HG02852 (cell line): ENCODE measurements at regions not wholly inside any gene's neighbourhood (a gene's known extent, or its start where the extent isn't known, plus 50 kb on each side); places are given as distances from the start of the nearest gene placed in this dataset.
"Not testable (repeated sequence)": the region's sequence is repeated elsewhere in the genome, so short reads cannot be mapped to it uniquely, and the experiment has no call there.

Source experiments
- ATAC-seq: cut with Tn5 transposase; IDR thresholded peaks from one replicate; pipeline ENCODE4 v1.9.1; 2021; ENCODE audit warnings: mild to moderate bottlenecking, moderate library complexity; ENCODE audit not compliant: unreplicated experiment

DNA sequence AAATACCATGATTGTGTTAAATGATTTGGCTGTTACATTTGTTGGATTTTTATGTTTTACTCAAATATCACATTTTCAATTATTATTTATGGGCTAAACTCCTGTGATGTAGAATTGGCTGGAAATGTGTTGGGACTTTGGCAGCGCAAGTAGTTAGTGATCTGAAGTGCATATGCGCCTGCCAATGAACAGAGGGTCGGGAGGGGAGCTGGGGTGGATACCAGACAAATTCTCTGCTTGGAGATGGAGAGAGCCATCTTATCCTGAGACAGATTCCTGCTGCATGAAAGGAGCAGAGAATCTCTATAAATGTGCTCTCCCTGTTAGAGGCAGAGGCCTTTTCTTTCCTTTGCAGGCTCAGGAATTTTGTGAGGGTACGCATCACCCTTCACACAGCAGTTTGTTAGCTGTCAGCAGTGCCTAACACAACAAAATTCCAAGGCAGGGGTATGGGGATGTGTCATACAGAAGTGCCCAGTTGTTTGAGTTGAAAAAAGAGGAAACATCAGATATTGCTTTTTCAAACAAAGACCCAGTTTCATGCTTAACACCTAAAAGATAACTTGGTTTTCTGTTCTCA is 489.1 kb downstream of the CSNK1G3 start:
- no peak for ATAC-seq

DNA sequence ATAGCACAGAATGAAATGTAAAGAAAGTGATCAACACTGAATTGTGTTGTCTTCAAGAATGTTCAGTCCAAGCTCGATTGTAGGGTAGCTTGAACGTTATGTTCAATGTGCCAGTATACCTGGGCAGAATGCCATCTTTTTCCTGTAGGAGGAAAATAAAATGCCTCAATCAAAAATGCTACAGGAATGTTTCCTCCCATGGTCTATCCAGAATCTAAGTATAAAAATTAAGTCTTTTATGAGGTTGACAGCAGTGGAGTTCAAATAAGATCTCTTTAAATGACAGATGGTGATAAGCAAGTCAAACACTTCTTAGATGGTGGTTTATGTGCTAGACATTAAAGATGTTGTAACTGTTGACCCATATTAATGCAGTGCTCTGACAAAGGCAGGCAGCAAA is 488.6 kb downstream of the CSNK1G3 start:
- no peak for ATAC-seq

DNA sequence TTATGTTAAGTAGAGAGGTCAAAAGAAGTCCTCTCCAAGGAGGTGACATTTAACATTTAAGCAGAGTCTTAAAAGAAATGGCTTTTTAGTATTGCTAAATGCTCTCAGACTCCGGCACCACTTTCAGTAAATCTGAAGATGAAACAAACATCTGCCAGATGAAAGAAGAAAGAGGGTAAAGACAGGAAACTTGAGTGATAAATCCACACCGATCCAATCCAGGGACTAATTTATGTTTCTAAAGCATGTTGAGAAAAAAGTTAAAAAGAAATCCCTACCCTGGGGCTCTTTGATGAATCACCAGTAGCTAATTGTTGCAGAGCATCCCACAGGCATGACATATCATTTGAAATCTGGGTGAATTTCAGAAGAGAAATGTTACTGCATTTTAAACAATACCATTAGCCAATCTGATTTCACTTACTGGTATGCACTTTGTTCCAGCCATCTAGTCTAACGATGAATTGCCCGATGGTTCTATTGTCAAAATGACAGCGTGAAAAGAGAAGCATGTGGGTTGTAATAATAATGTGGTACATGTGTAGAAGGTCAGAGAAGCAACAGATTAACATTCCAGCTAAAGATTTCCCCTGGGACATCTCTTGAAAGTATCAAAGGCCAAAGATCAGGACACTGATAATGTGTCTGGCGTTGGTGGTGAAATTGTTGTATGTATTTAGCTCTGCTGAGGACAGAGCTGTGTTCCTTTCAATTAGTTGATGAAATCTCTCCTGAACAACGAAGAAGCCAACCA is 485.7 kb downstream of the CSNK1G3 start:
- ATAC-seq: no peak

DNA sequence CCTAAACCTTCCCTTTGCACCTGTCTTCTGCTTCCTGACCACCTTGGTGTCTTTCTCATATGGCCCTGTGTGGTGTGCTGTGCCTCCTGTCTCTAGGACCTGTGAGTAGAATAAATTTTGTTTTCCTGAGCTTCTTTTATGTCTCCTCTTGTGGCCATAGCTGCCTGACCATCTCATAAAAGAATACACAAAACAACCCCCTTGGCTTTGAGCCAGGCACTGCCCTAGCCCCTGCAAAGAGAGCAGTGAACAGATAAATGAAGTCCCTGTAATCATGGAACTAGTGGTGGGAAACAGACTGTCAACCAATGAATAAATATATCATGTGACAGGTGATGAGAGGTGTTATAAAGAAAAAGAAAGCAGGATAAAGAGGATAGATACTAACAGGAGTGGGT is 485.1 kb downstream of the CSNK1G3 start:
- ATAC-seq: no peak

DNA sequence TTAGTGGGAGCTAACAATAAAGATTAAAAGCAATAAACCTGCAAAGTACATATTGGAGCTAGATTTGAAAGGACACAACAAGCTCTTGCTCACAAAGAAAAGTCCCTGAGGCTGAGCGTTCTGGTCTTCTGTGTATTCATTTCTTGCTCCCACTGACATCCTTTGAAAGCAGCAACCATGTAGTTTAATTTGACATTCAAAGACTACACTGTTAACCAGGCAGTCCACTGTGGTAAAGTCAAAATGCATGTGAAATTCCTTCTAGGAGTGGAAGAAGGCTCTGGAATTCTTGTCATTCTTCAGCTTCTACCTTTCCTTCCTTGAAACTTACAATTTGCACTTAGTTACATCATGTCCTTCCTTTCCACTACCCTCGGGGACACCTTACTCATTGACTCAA is 480.7 kb downstream of the CSNK1G3 start:
- ATAC-seq: no peak

DNA sequence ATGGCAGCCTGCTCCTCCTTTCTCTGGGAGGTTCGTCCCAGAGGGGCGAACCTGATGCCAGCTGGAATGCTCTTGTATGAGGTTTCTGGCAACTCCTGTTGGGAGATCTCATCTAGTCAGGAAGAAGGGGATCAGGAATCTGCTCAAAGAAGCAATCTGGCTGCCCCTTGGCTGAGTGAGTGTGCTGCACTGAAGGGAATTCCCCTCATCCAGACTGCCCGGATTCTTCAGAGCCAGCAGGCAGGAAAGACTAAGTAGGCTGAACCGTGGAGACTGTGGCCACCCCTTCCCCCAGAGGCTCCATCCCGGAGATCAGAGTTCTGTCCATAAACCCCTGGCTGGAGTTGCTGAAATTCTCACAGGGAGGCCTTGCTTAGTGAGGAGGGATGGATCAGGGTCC is 476.0 kb downstream of the CSNK1G3 start:
- no peak for ATAC-seq

DNA sequence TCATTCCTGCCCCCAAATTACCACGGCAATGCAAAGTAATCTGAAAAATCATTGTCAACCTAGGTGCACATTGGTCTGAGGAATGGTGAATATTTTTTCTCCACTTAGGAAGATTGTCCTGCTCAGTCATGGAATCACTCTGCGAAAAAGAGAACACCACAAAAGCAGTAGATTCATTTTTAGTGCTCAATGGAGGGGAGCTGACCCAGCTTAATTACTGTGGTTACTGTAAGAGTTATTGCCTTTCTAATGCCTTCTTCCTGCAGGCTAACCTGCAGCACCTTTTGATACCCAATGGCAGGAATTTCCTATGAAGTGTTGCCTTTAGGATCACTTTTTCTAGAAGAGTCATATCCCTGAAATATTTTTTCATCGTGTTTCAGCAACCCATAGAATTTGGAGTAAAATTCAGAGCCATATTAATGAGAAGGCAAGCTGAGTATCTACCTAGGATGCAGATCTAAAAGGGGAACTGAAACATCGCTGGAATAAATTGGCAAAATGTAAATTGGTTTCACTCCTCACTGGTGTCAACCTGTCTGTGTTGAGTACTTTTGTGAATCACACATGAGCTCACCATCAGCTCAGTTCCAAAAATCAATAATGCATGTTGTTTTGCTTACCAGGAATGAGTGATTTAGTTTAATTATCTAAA is 464.5 kb downstream of the CSNK1G3 start:
- ATAC-seq: peak; percentile 81

DNA sequence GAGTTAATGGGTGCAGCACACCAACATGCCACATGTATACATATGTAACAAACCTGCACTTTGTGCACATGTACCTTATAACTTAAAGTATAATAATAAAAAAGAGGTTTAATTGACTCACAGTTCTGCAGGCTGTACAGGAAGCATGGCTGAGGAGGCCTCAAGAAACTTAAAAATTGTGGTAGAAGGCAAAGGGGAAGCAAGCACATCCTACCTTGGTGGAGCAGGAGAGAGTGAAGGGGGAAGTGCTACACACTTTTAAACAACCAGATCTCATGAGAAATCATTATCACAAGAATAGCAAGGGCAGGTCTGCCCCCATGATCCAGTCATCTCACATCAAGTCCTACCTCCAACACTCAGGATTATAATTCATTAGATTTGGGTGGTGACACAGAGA is 463.5 kb downstream of the CSNK1G3 start:
- not testable (repeated sequence) for ATAC-seq

DNA sequence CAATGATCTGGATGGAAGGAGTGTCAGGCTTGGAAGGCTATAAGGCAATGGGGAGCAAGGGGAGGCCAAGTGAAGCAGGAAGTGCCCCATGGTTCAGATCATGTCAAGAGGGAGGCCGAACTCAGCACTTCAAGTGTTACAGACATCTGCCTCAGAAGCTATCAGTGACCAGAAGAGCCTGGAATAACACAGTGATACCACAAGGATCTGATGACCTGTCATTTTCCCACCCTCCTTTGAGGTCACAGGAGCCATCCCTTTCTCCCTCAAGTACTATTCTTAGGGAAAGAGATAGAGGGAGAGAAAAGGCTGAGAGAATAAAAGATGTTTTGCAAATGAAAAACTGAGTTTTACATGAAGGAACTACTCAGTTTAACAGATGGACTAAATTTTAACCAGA is 454.8 kb downstream of the CSNK1G3 start:
- ATAC-seq: no peak

DNA sequence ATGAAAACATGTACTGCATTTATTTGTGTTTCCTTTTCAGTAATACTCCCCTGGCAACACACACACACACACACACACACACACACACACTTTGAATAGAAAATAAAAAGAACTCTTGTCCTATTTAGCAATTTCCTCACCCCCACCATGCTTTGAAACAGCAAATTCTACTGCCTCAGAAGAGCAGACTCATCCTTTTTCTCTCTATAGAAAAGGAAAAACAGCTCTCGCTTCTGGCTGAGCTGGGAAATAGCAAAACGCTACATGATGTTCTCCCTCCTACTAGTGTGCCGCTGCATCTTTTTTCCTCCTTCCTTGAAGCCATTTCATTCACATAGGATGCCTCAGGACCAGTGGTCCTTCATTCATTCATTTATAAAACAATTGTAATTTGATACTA is 453.6 kb downstream of the CSNK1G3 start:
- ATAC-seq: no peak

DNA sequence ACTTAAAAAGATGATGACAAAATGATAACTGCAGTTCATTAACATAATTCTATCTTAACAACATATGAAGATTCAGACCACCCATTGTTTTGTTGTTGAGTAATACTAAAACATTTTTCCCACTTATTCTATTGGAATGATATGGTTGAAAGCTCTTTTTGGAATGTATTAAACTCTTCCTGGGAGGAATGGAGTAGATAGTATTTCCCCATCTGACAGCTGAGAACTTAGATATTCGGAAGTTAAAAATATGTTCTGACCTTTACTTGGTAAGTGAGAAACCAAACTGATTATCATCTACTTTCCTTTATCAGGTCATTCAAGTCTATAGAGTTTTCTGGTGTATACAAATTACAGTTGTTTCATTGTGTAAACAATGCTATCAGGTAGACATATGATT is 452.9 kb downstream of the CSNK1G3 start:
- ATAC-seq: no peak

DNA sequence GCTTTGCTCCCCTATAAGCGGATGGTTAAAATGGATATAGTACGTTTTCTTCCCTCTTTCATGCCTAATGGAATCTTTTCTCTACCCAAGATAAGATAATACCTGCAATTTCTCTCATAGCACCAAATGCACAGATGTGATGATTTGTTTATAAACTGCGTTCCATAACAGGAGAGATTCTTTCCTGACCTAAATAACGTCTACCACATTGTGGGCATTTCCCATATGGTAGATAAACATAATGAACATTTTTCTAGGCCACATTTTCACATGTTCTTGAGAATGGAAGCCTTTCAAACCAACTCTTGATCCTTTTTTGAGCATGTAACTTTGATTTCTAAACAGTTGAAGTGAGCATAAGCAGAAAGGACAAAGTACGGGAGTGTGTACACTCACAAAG is 448.5 kb downstream of the CSNK1G3 start:
- no peak for ATAC-seq

DNA sequence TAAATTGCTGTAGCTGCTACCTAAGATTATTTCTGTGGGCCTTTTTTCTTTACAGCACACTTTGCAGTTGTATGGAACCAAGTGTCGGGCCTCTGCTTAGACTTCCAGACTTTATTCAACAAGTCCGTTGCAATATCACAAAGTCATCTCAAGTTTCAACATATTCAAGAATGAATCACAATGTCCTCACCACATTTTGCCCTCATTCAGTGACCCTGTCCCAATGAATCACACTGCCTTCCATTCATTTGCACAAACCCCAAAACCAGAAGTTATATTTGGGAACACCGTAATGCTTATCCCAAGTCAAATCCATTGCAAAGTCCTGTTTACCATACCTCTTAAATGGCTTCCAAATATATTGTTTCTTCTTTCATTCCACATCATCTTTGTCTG is 439.6 kb downstream of the CSNK1G3 start:
- no peak for ATAC-seq

DNA sequence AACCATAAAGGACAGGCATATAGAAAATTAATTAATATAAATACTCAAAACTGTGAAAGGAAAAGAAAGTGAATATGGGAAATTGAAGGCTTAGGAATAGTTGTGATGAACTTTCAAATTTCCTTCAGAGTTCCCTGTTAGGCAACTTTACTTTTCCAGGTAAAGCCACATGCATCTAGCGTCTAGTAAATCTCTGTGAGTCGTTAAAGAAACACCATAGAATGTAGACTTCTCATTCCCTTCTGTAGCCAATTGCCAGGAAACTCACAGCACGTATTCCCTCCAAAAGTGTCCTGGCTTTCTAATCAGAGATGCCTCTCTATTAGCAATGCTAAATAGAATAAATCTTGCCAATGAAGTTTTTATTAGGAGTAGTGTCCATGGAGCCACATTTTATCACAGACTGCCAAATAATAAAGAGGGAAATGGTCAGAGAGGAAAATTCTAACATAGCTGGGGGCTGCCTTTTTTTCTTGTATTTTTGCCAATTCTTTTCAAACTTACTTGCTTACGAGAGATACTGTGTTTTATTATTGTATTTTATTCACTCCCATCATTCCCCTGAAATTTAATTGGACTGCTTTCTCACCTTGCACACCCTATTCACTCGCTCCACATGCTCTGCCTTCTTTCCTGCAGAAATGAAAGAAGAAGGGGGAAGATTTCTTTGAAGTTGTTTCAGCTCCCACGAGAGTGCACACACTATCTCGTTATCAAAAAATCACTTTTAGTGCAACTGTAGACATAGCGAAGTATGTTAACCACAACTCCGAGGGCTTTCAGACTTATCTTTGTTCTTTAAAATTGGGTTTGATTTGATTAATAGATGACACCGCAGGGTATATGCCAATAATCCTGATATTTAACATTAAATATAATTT is 439.0 kb downstream of the CSNK1G3 start:
- no peak for ATAC-seq

DNA sequence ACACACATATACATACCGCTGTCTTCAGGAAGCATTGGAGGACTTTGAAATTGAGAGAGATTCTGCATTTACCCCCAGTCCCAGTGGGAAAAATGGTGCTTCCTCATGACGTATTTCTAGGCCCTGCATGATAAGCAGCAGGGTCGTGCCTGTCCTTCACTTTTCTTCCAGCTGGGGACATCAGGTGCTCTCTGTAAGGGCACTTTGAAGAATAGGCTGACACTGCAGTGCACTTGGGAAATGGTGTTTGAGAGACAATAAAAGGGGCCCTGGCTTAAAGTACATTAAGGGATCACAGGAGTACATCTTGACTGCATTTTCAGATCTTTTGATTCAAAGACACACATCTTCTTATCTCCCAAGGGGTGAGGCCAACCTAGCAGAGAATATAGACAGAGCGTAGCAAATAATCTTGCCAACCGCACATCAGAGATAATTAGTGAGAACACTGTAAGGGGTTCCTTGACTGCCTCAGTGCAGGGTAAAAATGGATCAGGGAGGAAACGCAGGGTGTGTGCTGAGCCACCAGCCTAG is 437.9 kb downstream of the CSNK1G3 start:
- ATAC-seq: no peak

DNA sequence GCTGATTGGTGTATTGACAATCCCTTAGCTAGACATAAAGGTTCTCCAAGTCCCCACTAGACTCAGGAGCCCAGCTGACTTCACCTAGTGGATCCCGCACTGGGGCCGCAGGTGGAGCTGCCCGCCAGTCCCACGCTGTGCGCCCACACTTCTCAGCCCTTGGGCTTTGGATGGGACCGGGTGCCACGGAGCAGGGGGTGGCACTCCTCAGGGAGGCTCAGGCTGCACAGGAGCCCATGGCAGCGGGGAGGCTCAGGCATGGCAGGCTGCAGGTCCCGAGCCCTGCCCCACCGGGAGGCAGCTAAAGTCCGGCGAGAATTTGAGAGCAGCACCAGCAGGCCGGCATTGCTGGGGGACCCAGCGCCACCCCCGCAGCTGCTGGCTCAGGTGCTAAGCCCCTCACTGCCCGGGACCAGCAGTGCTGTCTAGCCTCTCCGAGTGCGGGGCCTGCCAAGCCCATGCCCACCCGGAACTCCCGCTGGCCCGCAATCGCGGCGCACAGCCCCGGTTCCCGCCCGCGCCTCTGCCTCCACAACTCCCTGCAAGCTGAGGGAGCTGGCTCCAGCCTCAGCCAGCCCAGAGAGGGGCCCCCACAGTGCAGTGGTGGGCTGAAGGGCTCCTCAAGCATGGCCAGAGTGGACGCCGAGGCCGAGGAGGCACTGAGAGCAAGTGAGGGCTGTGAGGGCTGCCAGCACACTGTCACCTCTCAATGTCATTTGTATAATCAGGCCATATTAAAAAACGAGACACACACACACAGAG is 437.2 kb downstream of the CSNK1G3 start:
- no peak for ATAC-seq

DNA sequence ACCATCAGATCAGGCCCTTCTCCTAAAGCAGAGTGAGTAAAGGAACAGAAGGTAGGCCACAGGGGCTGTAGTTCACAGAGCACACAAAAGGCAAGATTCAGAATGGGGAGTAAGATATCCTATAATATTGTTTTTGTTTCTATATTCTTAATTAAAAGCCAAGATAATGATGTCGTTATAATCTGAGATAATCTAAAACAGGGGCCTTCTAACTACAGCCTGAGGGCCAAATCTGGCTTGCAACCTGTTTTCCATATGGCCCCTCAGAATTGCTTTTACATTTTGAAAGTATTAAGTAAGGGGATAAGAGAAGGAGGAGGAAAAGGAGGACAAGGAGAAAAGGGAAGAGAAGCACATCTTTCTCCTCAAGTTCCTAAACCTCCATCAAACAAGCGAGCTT is 435.8 kb downstream of the CSNK1G3 start:
- no peak for ATAC-seq

DNA sequence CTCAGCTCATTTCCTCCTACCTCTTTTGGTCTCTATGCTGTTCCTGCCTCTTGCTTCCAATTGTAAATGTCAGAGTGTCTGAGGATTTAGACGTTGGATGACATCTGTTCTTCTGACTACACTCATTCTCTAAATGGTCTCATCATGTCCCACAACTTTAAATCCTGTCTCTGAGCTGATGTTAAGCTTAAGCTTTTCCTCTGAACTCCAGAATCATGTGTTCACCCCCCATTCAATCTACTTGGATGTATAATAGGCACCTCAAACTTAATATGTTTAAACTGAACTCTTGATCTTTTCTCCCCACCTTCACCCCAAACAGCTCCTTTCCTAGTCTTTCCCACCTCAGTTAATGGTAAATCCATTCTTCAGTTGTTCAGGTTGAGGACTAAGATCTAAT is 433.6 kb downstream of the CSNK1G3 start:
- ATAC-seq: no peak

DNA sequence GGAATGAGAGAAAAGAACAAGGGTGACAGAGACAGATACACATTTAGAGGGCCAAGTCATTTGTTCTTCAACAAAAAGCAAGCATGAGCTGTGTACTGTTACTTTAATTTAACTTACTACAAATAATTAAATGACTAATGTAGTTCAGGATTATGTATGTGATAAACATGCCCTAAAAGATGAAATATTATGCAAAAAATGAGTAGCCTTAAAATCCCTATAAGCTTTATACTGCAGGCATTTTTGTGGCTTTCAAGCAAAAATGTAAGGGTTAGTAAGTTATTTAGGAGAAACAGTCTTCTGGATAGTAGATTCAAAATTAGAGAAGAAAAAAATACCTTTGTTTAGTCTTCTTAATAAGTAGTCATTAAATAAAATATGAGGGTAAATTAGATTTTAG is 431.2 kb downstream of the CSNK1G3 start:
- no peak for ATAC-seq

DNA sequence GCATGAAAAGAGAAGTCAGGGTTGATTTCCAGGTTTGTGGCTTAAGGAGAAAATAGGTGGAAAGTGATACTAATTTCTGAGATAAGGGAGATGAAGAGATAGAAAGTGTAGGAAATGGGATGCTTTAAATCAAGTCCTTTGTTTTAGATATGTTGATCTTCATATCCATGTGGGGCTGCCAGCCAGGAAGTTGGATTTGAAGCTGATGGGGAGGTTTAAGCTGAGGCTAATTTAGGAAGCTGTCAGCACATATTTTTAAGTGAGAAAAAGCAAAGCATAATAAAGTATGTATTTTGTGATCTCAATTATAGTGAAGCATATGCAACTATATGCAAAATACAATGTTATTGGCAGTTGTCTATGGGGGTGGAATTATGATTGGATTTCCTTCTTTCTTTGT is 428.4 kb downstream of the CSNK1G3 start:
- no peak for ATAC-seq
